Fibroblast of gingiva (primary cell): ENCODE measurements at regions not wholly inside any gene's neighbourhood (a gene's known extent, or its start where the extent isn't known, plus 50 kb on each side); places are given as distances from the start of the nearest gene placed in this dataset.
"Not testable (repeated sequence)": the region's sequence is repeated elsewhere in the genome, so short reads cannot be mapped to it uniquely, and the experiment has no call there.

Experiments
- DNase-seq: peaks from one replicate; pipeline ENCODE4 v3.0.0-alpha.2; 2011; ENCODE audit warnings: low read depth

- no peak for DNase-seq
Measured at GRCh38 chr1:96545935-96546656, 175.5 kb upstream of the PTBP2 start.

- no peak for DNase-seq
Measured at GRCh38 chr1:96550061-96550460, 171.5 kb upstream of the PTBP2 start.

- DNase-seq = no peak
Measured at GRCh38 chr1:96552451-96552850, 169.1 kb upstream of the PTBP2 start.

- no peak for DNase-seq
Measured at GRCh38 chr1:96553811-96554210, 167.8 kb upstream of the PTBP2 start.

GRCh38 chr1:96554364-96554763, 167.2 kb upstream of the PTBP2 start:
- DNase-seq = no peak

GRCh38 chr1:96557336-96557735, 164.2 kb upstream of the PTBP2 start:
- peak; percentile 69 for DNase-seq

GRCh38 chr1:96558635-96559034, 162.9 kb upstream of the PTBP2 start:
- no peak for DNase-seq

GRCh38 chr1:96559181-96559580, 162.4 kb upstream of the PTBP2 start:
- DNase-seq = peak; percentile 52

- DNase-seq = peak; percentile 98
Measured at GRCh38 chr1:96559707-96560596, 161.6 kb upstream of the PTBP2 start.

GRCh38 chr1:96562094-96562493, 159.5 kb upstream of the PTBP2 start:
- DNase-seq = no peak

- DNase-seq = not testable (repeated sequence)
Measured at GRCh38 chr1:96564401-96564800, 157.2 kb upstream of the PTBP2 start.

- DNase-seq = no peak
Measured at GRCh38 chr1:96565546-96565945, 156.0 kb upstream of the PTBP2 start.

GRCh38 chr1:96568639-96569038, 152.9 kb upstream of the PTBP2 start:
- DNase-seq = no peak

GRCh38 chr1:96569288-96569687, 152.3 kb upstream of the PTBP2 start:
- DNase-seq = no peak

GRCh38 chr1:96579636-96580035, 141.9 kb upstream of the PTBP2 start:
- no peak for DNase-seq

- no peak for DNase-seq
Measured at GRCh38 chr1:96580920-96581319, 140.7 kb upstream of the PTBP2 start.

GRCh38 chr1:96581772-96582171, 139.8 kb upstream of the PTBP2 start:
- DNase-seq = no peak

- no peak for DNase-seq
Measured at GRCh38 chr1:96583903-96584302, 137.7 kb upstream of the PTBP2 start.

- DNase-seq = no peak
Measured at GRCh38 chr1:96587222-96587621, 134.4 kb upstream of the PTBP2 start.

GRCh38 chr1:96588416-96588995, 133.1 kb upstream of the PTBP2 start:
- DNase-seq = no peak

GRCh38 chr1:96595530-96595929, 126.1 kb upstream of the PTBP2 start:
- DNase-seq = not testable (repeated sequence)

- no peak for DNase-seq
Measured at GRCh38 chr1:96596226-96596922, 125.2 kb upstream of the PTBP2 start.
